Lung (tissue), 11 donors: ENCODE measurements at regions not wholly inside any gene's neighbourhood (a gene's known extent, or its start where the extent isn't known, plus 50 kb on each side); places are given as distances from the start of the nearest gene placed in this dataset.

Source experiments
- ATAC-seq: fragments of 200-7000 bp; cut with Tn5 transposase; one replicate; pipeline ENCODE4 v1.9.1; 2020; ENCODE audit warnings: moderate number of reproducible peaks; ENCODE audit not compliant: insufficient read depth, low FRiP score
- DNase-seq, 3 donors: peaks; one replicate each; pipeline ENCODE4 v3.0.0-alpha.2; 2013 to 2017
- H3K27ac ChIP-seq, 2 donors: one replicate each; pipeline ENCODE4 v1.5.1; 2013; ENCODE audit warnings: mild to moderate bottlenecking in 2 of 2, moderate library complexity in 2 of 2, control low read depth in 1 of 2, inconsistent platforms in 1 of 2, low read depth in 1 of 2, low read length in 1 of 2
- H3K27me3 ChIP-seq, 3 donors: one replicate each; pipeline ENCODE4 v1.5.1; 2013; ENCODE audit warnings: low read length in 2 of 3; ENCODE audit not compliant: control insufficient read depth in 3 of 3, insufficient read depth in 3 of 3
- H3K36me3 ChIP-seq, 4 donors: one replicate each; pipeline ENCODE4 v1.5.1; 2013; ENCODE audit warnings: low read length in 4 of 4, mild to moderate bottlenecking in 1 of 4, moderate library complexity in 1 of 4; ENCODE audit not compliant: control insufficient read depth in 4 of 4, insufficient read depth in 4 of 4
- H3K4me1 ChIP-seq, 5 donors: one replicate each; pipeline ENCODE4 v1.5.1; 2013; ENCODE audit warnings: low read length in 5 of 5, mild to moderate bottlenecking in 2 of 5, moderate library complexity in 1 of 5; ENCODE audit not compliant: control insufficient read depth in 5 of 5, insufficient read depth in 5 of 5
- H3K4me3 ChIP-seq: one replicate; pipeline ENCODE4 v1.5.1; 2013; ENCODE audit warnings: mild to moderate bottlenecking, control low read depth, moderate library complexity
- H3K9ac ChIP-seq, 2 donors: one replicate each; pipeline ENCODE4 v1.5.1; 2013; ENCODE audit warnings: low read length in 2 of 2, control low read depth in 1 of 2; ENCODE audit not compliant: insufficient read depth in 1 of 2
- H3K9me3 ChIP-seq, 4 donors: one replicate each; pipeline ENCODE4 v1.5.1; 2013; ENCODE audit warnings: low read length in 3 of 4, mild to moderate bottlenecking in 1 of 4, moderate library complexity in 1 of 4; ENCODE audit not compliant: control insufficient read depth in 4 of 4, insufficient read depth in 3 of 4
- CTCF ChIP-seq: IDR thresholded peaks from 2 replicates; pipeline ENCODE4 v1.5.1; 2012; ENCODE audit warnings: mild to moderate bottlenecking; ENCODE audit errors: control extremely low read depth, extremely low read depth
- WGBS, 2 donors: extraction: QIAGEN DNeasy Blood & Tissue Kit; methylation state at CpG; one replicate each; pipeline ENCODE4 v1.1.7; 2013; 5-methylcytosine and 5-hydroxymethylcytosine counted together
- donor health status: control.
- donor health status: control.
- donor health status: Bipolar disorder and iron deficiency.
- donor health status: healthy.
- donor health status: DM: yes; HTN: yes; CAD: no.

DNA sequence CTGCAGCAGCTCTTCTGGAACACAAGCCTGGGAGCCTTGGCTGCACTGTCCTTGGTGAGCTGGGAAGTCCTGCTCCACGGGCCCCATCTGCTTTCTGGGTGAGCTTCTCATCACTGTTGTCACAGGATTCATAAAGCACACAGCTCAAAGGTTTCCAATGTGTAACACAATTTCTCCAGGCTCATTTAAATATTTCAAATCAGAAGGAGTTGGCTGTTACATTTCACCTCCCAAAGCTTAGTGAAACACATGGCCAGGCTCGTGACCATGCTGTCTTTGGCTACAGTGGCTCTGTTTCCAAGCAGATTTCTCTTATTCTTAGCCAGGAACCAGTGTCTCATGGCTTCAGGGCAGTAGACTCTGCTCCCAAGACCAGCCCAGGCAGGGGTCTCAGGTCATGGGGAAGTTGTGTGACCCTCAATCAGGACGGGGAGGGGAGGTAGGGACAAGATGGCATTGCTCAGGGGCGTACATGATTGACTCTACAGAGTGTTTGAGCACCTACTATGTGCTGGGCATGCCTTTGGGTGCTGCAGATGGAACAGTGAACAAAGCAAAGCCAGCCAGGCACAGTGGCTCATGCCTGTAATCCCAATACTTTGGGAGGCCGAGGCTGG lies 353.0 kb downstream of the NPHP4 start:
- ATAC-seq = no peak
- Histone ChIP-seq H3K4me3 (no peak overlapping the region), H3K4me1 (no peaks in the 10 kb centered on the region), H3K9me3 (peaks cover 0 to 2% (median 0%) of the 10 kb centered on the region in 4 donors), H3K9ac (no peak overlapping the region), H3K36me3 (no peaks in the 10 kb centered on the region), H3K27me3 (peaks cover 0 to 4% (median 0%) of the 10 kb centered on the region in 3 donors), H3K27ac (no peak overlapping the region)
- WGBS, 2 donors = 73 to 77% methylated on average over 5 of the region's 5 CpGs
- DNase-seq = no peak
- no peak for TF ChIP-seq CTCF

- no peak overlapping the region for H3K27ac ChIP-seq
- no peaks in the 10 kb centered on the region for H3K36me3 ChIP-seq
- H3K4me1 ChIP-seq = no peaks in the 10 kb centered on the region
- no peak overlapping the region for H3K4me3 ChIP-seq
- DNase-seq (no peak), ATAC-seq (no peak)
- TF ChIP-seq CTCF = no peak
- peaks cover 0 to 4% (median 0%) of the 10 kb centered on the region in 3 donors for H3K27me3 ChIP-seq
- 59 to 74% methylated on average over 3 of the region's 3 CpGs for WGBS, 2 donors
- peaks cover 0 to 2% (median 0%) of the 10 kb centered on the region in 4 donors for H3K9me3 ChIP-seq
- no peak overlapping the region for H3K9ac ChIP-seq
Observed at GRCh38 chr1:5638582-5638981, 353.6 kb downstream of the NPHP4 start.

DNA sequence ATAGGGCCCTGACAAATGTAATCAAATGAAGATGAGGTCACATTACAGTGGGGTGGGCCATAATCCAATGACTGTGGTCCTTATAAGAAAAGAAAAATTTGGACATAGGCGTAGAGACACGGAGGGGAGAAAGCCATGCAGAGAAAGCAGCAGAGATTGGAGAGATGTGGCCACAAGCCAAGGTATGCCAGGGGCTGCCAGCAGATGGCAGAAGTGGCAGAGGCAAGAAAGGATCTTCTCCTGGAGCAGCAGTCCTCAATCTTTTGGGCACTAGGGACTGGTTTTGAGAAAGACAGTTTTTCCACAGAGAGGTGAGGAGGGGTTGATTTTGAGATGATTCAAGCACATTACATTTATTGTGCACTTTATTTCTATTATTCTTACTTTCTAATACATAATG lies 355.1 kb downstream of the NPHP4 start:
- Histone ChIP-seq H3K4me3 (no peak overlapping the region), H3K27ac (no peak overlapping the region), H3K9ac (no peak overlapping the region), H3K9me3 (peaks cover 0 to 2% (median 0%) of the 10 kb centered on the region in 4 donors), H3K27me3 (peaks cover 0 to 7% (median 5%) of the 10 kb centered on the region in 3 donors), H3K36me3 (no peaks in the 10 kb centered on the region), H3K4me1 (no peaks in the 10 kb centered on the region)
- WGBS, 2 donors = 70 to 72% methylated on average over 2 of the region's 2 CpGs
- DNase-seq = peak in 2 of 3 donors; percentile 13 to 22
- TF ChIP-seq CTCF = no peak
- ATAC-seq = no peak

GRCh38 chr1:5634893-5635292 lies 357.3 kb downstream of the NPHP4 start:
- Histone ChIP-seq H3K36me3 (no peaks in the 10 kb centered on the region), H3K9ac (no peak overlapping the region), H3K27ac (no peak overlapping the region), H3K27me3 (peaks cover 0 to 7% (median 5%) of the 10 kb centered on the region in 3 donors), H3K9me3 (peaks cover 0 to 2% (median 0%) of the 10 kb centered on the region in 4 donors), H3K4me1 (no peaks in the 10 kb centered on the region), H3K4me3 (no peak overlapping the region)
- WGBS, 2 donors = 91% methylated on average over 4 of the region's 4 CpGs
- ATAC-seq (no peak), DNase-seq (no peak)
- TF ChIP-seq CTCF = no peak
